NCI-H2107 (cell line): ENCODE measurements at regions not wholly inside any gene's neighbourhood (a gene's known extent, or its start where the extent isn't known, plus 50 kb on each side); places are given as distances from the start of the nearest gene placed in this dataset.

Experiments
- DNase-seq: peaks from one replicate; lab custom pipeline; 2025; lab: John Stamatoyannopoulos, UW

DNA sequence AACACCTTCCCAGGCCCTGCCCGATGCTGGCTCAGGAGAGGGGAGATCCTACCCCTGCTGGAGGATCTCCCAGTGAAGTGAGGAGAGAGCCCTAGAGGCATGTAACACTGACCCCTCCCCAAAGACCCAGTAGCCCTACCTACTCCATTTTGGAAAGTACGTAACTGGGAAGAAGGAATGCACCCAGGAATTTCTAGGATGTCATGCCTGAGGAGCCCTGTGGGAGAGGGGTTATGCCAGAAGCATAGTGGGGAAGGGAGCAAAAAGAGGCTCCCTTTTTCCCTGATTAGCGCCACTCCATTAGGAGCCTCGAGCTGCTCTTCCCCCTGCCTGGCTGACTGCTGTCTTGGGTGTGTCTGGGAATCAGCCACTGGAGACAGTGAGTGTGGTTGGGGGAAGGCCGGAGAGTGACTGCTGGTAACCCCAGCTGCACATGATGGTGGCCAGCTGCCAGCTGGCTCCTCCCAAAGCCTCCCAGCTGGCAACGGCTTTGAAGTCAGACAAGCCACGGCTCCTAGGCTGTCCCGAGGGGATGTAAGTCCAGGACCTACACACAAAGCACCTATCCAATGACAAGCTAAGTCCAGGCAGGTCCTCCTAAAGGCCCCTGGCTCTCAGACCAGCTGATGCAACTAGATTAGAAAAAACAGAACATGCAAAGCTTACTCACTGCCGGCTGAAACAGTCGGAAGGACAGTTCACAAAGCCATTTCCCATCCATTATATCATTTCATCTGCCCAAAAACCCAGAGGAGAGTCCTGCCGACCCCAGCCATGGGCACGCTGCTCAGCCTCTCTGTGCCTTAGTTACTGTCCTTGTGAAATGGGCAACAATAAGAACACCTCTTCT lies 136.5 kb upstream of the ABCA1 start:
- DNase-seq = peak; percentile 69

DNA sequence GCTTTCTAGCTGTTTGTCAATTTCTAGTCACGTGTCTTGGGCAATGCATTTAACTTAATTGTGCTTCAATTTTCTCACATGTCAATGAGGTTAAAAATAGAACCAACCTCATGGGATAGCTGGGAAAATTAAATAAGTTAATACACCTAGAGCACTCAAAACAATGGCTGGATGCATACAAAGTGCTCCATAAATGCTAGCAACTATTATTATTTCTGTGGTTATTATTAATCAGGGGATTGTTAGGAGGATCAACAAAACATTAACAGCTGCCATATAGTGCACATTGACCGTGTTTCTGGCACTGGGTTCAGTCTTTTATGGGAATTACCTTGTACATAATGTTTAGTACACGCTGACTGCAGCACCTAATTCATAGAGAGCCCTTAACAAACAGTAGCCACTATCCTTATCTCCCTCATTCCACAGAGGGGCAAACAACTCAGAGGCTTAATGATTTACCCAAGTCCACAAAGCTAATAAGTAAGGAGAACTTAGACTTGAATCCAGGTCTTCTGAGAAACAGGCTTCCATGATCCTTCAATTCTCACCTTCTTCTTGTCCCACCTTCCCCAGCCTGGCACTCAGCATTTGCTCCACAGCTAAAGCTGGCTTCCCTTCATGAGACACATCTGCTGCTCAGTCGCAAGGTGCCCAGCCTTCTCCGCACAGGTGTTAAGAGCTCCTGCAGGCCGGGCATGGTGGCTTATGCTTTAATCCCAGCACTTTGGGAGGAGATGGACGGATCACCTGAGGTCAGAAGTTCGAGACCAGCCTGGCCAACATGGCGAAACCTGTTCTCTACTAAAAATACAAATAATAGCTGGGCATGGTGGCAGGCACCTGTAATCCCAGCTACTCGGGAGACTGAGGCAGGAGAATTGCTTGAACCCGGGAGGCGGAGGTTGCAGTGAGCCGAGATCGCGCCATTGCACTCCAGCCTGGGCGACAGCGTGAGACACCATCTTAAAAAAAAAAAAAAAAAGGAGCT lies 137.4 kb upstream of the ABCA1 start:
- no peak for DNase-seq

DNA sequence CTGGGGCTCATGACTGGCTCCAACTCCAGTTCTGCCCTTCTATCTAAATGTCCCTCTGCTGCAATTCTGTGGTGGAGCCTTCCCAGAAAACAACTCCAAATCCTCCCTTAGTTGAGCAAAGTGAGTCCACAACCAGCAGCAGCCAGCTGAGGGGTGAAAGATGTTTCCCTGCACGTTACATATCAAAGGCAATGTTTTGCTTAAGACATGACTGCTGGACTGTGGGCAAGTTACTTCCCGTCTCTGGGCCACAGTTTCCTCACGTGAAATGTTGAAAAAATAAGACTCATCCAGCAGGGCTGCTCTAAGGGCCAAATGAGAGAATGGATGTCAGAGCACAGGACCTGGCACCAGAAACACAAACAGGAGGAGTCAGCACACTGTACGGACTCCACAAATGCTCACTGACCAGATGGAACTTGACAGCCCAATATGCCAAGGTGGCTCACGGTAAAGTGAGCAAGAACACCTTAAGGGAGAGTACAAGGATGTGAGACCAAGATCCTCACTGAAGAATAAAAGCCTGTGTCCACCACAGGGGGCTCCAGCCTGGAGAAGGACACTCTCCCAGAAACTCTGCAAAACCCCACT lies 138.4 kb upstream of the ABCA1 start:
- no peak for DNase-seq

DNA sequence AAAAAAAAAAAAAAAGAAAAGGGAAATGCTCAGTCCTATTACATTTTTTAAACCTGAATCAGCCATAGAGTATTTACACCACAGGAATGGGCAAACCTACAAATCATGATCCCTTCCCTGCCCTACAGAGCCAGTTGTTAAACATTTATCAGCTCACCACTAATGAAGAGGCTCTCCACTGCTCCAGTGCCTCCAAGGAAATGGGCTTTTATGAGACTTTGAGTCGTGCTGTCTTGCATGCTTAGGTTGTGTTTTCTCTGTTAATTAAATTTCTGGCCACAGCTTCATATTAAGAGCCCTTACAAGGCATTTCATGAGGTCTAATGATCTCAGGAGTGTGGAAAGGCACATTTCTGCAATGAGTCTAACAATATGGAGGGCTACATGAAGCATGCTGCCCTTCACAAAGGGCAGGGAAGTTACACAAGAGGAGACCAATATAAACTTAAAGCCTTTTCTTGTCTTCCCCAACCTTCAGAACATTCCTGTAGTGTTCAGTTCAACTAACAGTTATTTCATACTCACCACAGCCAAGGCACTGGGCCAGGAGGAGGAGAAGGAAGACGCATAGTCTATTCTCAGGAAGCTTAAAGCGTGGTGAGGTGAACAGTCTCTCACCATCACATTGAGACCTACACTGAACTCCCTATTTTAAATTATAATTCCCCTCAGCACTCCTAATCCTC lies 140.1 kb upstream of the ABCA1 start:
- no peak for DNase-seq

DNA sequence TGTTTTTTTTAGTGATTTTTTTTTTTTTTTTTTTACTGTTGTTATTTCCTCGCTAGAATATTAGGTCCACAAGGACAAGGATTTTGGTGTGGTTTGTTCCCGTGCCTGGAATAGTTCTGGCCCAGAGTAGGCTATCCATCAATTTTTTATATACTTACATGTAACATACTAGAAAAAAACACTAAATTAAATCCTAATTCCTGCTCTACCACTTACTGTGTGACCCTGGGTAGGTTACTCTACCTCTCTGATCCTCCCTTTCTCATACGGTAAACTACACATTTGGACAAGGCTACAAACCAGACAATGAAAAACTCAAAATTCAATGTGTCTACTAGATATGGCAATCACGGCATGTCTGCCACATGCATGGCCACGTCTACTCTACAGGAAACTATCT lies 141.3 kb upstream of the ABCA1 start:
- DNase-seq = no peak

DNA sequence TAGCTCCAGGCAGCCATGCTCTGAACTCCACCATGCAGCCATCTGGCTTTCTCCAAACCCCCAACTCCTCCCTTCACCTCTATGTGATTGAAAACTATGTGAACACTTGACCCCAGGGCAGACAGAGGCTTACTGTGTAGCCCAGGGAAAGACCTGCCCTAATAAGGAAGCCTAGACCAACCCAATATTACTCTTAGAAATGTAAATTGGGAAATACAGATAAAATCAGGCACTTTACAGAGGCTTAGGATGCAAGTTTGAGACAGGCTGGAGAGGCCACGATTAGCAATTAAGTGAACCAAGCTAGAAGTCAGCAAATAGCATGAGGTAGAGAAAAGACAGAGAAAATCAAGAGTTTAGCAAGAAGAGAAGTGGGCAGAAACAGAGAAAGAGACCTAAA lies 141.7 kb upstream of the ABCA1 start:
- no peak for DNase-seq

DNA sequence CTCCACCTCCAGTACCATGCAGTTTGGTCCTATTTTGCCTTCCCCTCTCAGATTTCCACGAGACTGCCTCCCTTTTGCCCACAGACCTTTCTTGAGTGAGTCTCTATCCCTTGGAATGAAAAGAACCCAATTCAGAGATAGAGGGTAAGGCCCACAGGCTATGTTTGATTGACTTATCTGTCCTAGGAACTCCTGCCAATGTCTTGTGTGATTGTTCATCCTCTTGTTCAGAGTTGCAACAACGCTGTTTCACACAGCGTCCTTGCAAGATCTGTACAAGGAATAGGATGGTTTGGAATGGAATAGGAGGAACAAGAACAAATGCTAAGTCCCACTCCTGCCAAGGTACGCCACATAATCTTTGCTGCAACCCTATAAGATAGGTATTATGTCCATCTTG lies 142.2 kb upstream of the ABCA1 start:
- no peak for DNase-seq

DNA sequence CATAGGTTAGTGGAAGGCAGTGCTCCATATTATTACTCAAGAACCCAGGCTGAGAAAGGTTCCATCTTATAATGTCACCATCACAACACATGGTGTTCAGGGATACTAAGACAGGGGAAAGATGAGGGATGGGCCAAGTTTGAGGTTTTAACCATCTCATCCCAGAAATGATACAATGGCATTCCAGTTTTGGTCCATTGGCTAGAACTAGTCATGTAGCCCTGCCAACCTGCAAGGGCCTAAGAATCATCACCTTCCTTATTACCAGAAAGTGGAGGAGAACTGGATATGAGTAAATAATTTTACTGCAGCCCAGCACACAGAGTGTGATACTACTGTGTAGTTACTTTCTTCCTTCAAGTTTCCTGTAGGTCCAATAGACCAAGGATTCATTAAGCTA lies 144.5 kb upstream of the ABCA1 start:
- no peak for DNase-seq

DNA sequence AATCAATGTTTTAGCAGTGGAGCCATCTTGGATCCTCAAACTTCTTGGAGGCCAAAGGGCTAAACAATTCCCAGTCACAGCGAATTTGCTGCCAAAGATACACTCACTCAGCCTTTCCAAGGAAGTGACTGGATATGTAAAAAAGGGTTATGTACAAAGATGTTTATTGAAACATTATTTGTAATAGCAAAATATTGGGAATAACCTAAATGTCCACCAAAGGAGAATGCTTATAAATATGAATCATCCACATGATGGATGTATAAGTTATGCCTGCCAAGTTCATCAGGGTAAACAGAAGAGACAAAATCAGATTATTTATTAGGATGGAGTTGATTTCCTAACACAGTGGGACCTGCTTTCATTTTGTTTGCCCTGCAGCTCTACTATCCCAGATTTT lies 145.2 kb upstream of the ABCA1 start:
- DNase-seq = no peak

DNA sequence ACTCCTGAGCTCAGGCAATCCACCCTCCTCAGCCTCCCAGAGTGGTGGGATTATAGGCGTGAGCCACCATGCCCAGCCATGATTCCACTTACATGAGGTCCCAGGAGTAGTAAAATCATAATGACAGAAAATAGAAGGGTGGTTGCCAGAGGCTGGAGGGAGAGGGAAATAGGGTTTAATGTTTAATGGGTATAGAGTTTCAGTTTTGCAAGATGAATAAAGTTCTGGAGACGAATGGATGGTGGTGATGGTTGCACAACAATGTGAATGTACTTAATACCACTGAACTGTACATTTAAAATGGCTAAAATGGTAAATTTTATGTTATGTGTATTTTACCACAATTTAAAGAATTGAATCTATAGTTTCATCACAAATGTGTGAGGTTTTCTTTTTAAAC lies 146.5 kb upstream of the ABCA1 start:
- no peak for DNase-seq

DNA sequence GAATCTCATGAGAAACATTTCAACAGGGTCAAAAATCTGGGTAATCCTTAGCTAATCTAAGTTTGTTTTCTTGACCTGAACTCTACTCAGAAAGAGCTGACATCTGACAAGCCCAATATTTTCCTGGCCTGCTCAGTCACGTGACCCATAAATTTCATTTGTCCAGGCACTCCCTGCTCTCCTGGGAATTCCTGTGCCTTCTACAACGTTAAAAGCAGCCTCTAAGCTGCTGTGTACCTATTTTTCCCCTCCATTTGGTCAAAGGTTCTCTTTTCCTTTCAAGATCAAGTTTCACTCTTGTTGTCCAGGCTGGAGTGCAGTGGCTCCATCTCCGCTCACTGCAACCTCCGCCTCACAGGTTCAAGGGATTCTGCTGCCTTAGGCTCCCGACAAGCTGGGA lies 148.8 kb upstream of the ABCA1 start:
- DNase-seq = no peak

DNA sequence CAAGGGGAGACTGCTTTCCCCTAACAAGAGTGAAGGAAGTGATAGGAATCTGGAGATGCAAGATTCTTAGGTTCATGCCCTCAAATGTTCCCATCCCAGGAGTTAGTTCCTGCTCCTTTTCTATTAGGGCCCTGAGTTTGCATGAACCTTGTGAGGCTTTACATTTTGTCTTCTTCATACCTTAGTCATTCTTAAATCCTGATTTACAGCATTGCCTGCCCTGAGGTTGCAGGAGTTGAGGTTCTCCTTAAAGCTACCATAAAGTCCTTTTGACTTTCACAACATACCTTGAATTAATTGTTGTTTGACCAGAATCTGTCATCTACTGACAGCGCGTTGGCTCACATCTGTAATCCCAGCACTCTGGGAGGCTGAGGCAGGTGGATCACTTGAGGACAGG lies 151.5 kb upstream of the ABCA1 start:
- no peak for DNase-seq

DNA sequence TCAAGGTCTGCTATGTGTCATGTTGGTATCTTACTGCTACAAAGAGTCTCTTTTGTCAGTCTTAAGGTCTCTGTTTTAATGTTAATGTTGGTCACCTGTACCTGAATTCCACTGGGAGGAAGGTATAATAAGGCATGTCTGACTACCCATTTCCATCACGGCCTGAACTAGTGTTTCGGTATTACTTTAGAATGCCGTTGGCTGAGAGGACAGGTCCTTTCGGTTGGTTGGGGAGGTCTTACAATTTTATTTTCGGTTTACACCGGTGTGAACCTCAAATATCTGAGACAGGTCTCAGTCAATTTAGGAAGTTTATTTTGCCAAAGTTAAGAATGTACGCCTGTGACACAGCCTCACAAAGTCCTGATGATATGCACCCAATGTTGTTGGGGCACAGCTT lies 154.9 kb upstream of the ABCA1 start:
- no peak for DNase-seq

DNA sequence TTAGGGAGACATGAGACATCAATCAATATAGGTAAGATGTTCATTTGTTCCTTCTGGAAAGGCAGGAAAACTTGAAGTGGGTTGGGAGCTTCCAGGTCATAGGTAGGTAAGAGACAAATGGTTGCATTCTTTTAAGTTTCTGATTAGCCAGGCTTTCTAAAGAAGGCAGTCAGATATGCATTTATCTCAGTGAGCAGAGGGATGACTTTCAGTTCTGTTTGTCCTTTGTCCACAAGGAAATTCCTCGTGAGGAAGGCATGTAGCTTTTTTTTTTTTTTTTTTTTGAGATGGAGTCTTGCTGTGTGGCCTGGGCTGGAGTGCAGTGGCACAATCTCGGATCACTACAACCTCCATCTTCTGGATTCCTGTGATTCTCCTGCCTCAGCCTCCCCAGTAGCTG lies 155.3 kb upstream of the ABCA1 start:
- no peak for DNase-seq

DNA sequence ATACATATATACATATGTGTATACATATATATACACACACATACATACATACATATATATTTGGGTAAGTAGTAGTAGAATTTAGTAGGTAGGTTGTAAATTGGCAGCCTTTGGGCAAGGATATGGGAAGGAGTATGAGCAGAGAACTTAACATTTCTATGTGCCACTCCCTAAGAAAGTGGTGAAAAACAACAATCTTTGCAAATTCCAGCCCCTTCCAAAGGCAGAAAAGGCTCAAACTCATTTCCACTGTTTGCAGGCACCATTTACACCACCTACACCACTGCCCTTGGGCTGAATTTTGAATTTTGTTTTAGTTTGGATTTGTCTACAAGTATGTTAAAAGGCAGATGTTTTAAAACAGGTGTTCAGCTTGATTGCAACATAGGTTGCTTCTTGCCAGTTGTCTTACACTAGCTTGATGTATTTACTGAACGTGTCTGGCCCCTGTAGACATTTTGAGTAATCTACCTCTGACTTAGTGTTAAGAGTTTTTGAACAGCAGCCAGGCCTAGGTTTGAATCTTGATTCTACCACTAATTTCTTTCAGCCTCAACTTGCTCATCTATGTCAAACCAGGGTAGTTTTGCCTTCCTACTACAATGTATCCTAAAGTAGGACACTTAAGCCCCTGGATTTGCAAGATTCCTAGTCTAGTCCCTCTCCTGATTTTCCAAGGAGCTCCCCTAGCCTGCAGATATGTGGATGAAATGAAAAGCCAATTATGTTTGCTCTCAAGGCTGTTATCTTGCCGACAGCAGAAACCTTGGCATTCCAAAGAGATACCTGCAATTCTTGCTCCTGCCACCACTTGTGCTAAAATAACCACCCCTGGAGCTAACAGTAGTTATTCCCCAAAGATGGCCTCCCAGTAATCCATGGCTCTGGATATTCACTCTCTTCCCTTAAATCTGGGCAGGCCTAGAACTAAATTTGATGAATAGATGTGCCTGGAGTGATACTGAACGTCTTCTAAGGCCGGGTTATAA lies 156.2 kb upstream of the SLC44A1 start:
- DNase-seq = no peak

DNA sequence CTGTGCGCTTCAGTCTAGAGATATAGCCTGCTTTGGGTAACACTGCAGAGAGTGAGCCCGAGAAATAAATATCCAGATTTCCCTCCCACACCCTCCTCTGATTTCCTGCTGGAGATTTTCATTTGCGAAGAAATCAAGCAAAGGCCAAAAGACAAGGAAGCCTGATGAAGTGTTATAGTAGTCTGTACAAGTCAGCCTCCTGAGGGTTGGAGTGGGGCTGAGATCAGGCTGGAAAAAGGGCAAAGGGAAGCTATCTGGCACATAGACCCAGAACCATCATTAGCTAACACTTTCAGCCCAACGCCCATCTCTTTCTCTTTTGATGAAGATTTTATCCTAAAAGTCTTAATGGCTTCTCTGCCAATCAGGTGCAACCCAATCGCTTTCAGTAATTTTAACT lies 154.6 kb upstream of the SLC44A1 start:
- DNase-seq = no peak

DNA sequence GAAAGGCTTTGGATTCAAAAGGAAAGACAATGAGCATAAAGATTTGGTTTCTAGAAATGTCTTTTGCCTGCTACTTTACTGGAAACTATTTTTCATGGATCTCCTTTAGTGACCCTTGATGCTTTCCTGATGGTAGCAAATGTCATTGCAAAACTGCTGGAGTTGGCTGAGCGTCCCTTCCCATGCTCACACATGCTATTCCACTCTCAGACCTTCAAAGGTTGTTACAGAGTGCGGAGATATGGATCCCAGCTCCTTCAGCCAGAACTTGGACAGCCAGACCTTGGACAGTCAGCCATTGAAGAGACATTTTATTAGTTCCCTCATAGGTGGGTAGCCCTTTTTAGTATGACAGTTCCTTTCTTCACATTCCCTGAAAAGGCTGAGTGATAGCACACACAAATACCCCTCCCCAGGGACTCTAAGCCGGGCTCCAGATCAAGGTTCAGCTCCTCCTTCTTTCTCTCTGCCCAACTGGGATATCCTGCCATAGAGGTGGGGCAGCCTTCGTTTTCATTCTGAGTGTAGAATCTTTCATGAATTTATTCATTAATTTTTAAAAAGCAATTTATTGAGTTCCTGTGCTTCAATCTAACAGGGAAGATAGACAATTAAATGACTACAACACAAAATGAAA lies 153.3 kb upstream of the SLC44A1 start:
- no peak for DNase-seq

DNA sequence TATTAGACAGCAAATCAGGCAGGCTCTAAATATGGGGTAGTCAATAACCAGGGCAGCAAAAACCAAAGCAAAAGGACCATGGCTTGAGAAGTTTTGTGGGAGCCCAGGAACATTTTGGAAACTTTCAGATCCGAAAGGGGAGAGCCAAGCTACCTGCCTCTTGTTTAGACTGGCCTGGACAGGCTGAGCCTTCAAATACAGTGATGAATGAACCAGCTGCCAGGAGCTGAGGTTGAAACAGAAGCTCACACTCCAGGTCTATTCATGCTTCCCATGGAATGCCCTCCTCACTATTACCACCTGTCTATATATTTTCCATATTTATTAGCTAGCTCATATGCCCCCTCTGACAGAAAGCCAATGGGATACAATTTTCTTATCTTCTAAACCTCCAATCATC lies 150.8 kb upstream of the SLC44A1 start:
- no peak for DNase-seq

DNA sequence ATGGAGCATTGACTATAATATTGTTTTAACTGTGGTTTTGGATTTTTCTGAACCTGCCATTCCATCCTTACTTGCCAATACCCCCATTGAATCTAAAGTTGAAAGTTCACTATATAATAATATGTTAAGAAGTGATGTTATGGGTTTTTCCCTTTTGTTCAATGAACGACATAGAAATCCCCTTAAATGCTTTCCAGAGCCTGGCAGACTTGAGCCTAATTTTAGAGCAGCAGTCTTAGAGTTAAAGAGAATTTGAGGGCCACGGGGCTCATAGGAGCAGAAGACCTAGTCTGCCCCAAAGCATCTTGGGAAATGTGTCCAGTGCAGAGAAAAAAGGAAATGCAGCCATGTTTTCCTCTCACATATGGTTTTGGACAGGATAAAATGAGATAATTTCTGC lies 146.1 kb upstream of the SLC44A1 start:
- no peak for DNase-seq

DNA sequence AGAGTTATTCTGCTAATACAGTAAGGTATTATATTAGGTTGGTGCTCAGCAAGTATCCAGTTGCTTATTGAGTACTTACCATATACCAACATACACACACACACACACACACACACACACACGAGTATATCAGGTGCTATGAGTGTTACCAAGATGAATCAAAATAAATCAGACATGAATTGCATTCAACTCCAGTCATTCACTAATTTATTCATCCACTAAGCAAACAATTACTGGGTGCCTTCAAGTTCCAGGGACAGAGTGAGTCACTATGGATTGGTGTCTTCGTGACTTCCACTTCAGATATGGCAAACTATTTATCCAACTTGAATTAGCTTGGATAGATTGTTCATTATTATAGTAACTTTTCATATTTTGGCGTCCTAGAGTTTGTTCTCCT lies 140.7 kb upstream of the SLC44A1 start:
- DNase-seq = no peak
